DMS79 (cell line): ENCODE measurements at regions not wholly inside any gene's neighbourhood (a gene's known extent, or its start where the extent isn't known, plus 50 kb on each side); places are given as distances from the start of the nearest gene placed in this dataset.

Experiments used
- DNase-seq: peaks from one replicate; lab custom pipeline; 2025; lab: John Stamatoyannopoulos, UW

GRCh38 chr3:102235679-102236078, 199.1 kb upstream of the ZPLD1 start:
- DNase-seq = no peak

- DNase-seq = no peak
Measured at GRCh38 chr3:102237181-102237580, 197.6 kb upstream of the ZPLD1 start.

- DNase-seq = no peak
Measured at GRCh38 chr3:102237838-102238237, 197.0 kb upstream of the ZPLD1 start.

GRCh38 chr3:102238362-102238761, 196.5 kb upstream of the ZPLD1 start:
- no peak for DNase-seq

GRCh38 chr3:102240720-102241119, 194.1 kb upstream of the ZPLD1 start:
- no peak for DNase-seq

- DNase-seq = no peak
Measured at GRCh38 chr3:102248981-102249705, 185.7 kb upstream of the ZPLD1 start.

- DNase-seq = no peak
Measured at GRCh38 chr3:102255736-102256135, 179.1 kb upstream of the ZPLD1 start.

GRCh38 chr3:102258666-102259227, 176.1 kb upstream of the ZPLD1 start:
- DNase-seq = no peak

GRCh38 chr3:102259663-102260062, 175.2 kb upstream of the ZPLD1 start:
- no peak for DNase-seq

- DNase-seq = no peak
Measured at GRCh38 chr3:102265720-102266119, 169.1 kb upstream of the ZPLD1 start.

GRCh38 chr3:102269406-102269805, 165.4 kb upstream of the ZPLD1 start:
- DNase-seq = no peak

GRCh38 chr3:102290241-102290640, 144.6 kb upstream of the ZPLD1 start:
- no peak for DNase-seq

- no peak for DNase-seq
Measured at GRCh38 chr3:102295756-102296155, 139.1 kb upstream of the ZPLD1 start.

- no peak for DNase-seq
Measured at GRCh38 chr3:102297072-102297658, 137.7 kb upstream of the ZPLD1 start.

- DNase-seq = peak; percentile 16
Measured at GRCh38 chr3:102299125-102299877, 135.5 kb upstream of the ZPLD1 start.

- no peak for DNase-seq
Measured at GRCh38 chr3:102301155-102301880, 133.5 kb upstream of the ZPLD1 start.

GRCh38 chr3:102302020-102302419, 132.8 kb upstream of the ZPLD1 start:
- no peak for DNase-seq

- DNase-seq = no peak
Measured at GRCh38 chr3:102304550-102304949, 130.3 kb upstream of the ZPLD1 start.

GRCh38 chr3:102307442-102307841, 127.4 kb upstream of the ZPLD1 start:
- DNase-seq = no peak

- no peak for DNase-seq
Measured at GRCh38 chr3:102329066-102329465, 105.7 kb upstream of the ZPLD1 start.

GRCh38 chr3:102329561-102329960, 105.3 kb upstream of the ZPLD1 start:
- no peak for DNase-seq

- DNase-seq = no peak
Measured at GRCh38 chr3:102332205-102332604, 102.6 kb upstream of the ZPLD1 start.
